ENCODE measurements at regions not wholly inside any gene's neighbourhood (a gene's known extent, or its start where the extent isn't known, plus 50 kb on each side); places are given as distances from the start of the nearest gene placed in this dataset.

- no peaks in the 10 kb centered on the region for H3K4me1 ChIP-seq (ENCODE audit: insufficient read depth, low read length)
- no peak overlapping the region for H3K4me3 ChIP-seq (ENCODE audit: insufficient read depth, low read length)
Observed at GRCh38 chr3:102866845-102867244, 432.0 kb downstream of the ZPLD1 start.

GRCh38 chr3:102883515-102883914, 448.7 kb downstream of the ZPLD1 start:
- Histone ChIP-seq H3K27me3 (ENCODE audit: insufficient read depth, low read length) (no peaks in the 10 kb centered on the region), H3K4me1 (ENCODE audit: insufficient read depth, low read length) (no peaks in the 10 kb centered on the region), H3K79me2 (ENCODE audit: insufficient read depth, low read length) (no peaks in the 10 kb centered on the region), H3K27ac (ENCODE audit: low read depth, low read length) (no peak overlapping the region), H3K4me2 (ENCODE audit: insufficient read depth, low read length) (no peak overlapping the region), H3K4me3 (ENCODE audit: insufficient read depth, low read length) (no peak overlapping the region), H3K9me3 (ENCODE audit: low read depth, low read length) (no peaks in the 10 kb centered on the region), H3K36me3 (ENCODE audit: insufficient read depth, low read length) (no peaks in the 10 kb centered on the region), H2AFZ (ENCODE audit: low read length) (no peak overlapping the region), H4K20me1 (ENCODE audit: insufficient read depth, low read length) (no peaks in the 10 kb centered on the region)
- DNase-seq (ENCODE audit: insufficient read length, low spot score, missing footprints), result no peak
- TF ChIP-seq, protein P1, sequence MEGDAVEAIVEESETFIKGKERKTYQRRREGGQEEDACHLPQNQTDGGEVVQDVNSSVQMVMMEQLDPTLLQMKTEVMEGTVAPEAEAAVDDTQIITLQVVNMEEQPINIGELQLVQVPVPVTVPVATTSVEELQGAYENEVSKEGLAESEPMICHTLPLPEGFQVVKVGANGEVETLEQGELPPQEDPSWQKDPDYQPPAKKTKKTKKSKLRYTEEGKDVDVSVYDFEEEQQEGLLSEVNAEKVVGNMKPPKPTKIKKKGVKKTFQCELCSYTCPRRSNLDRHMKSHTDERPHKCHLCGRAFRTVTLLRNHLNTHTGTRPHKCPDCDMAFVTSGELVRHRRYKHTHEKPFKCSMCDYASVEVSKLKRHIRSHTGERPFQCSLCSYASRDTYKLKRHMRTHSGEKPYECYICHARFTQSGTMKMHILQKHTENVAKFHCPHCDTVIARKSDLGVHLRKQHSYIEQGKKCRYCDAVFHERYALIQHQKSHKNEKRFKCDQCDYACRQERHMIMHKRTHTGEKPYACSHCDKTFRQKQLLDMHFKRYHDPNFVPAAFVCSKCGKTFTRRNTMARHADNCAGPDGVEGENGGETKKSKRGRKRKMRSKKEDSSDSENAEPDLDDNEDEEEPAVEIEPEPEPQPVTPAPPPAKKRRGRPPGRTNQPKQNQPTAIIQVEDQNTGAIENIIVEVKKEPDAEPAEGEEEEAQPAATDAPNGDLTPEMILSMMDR (IDR thresholded peaks at IDR 0.05; ENCODE audit: extremely low read depth, low read depth, low read length), result no peak

More at GRCh38 chr3:102866845-102867244, 432.0 kb downstream of the ZPLD1 start:
- Histone ChIP-seq H3K27me3 (ENCODE audit: insufficient read depth, low read length) (no peaks in the 10 kb centered on the region), H4K20me1 (ENCODE audit: insufficient read depth, low read length) (no peaks in the 10 kb centered on the region), H3K9me3 (ENCODE audit: low read depth, low read length) (no peaks in the 10 kb centered on the region), H3K4me2 (ENCODE audit: insufficient read depth, low read length) (no peak overlapping the region), H3K79me2 (ENCODE audit: insufficient read depth, low read length) (no peaks in the 10 kb centered on the region), H3K27ac (ENCODE audit: low read depth, low read length) (no peak overlapping the region), H2AFZ (ENCODE audit: low read length) (no peak overlapping the region), H3K36me3 (ENCODE audit: insufficient read depth, low read length) (no peaks in the 10 kb centered on the region)
- no peak for DNase-seq (ENCODE audit: insufficient read length, low spot score, missing footprints)
- TF ChIP-seq, protein P1 (IDR thresholded peaks at IDR 0.05; ENCODE audit: extremely low read depth, low read depth, low read length), result no peak

- no peaks in the 10 kb centered on the region for H3K36me3 ChIP-seq (ENCODE audit: insufficient read depth, low read length)
- H3K4me1 ChIP-seq (ENCODE audit: insufficient read depth, low read length), result no peaks in the 10 kb centered on the region
- H2AFZ ChIP-seq (ENCODE audit: low read length), result no peak overlapping the region
- no peaks in the 10 kb centered on the region for H3K27me3 ChIP-seq (ENCODE audit: insufficient read depth, low read length)
- H3K9me3 ChIP-seq (ENCODE audit: low read depth, low read length), result no peaks in the 10 kb centered on the region
- no peak for DNase-seq (ENCODE audit: insufficient read length, low spot score, missing footprints)
- H3K79me2 ChIP-seq (ENCODE audit: insufficient read depth, low read length), result no peaks in the 10 kb centered on the region
- H3K4me3 ChIP-seq (ENCODE audit: insufficient read depth, low read length), result no peak overlapping the region
- H3K27ac ChIP-seq (ENCODE audit: low read depth, low read length), result no peak overlapping the region
- TF ChIP-seq, protein P1 (IDR thresholded peaks at IDR 0.05; ENCODE audit: extremely low read depth, low read depth, low read length), result no peak
- H3K4me2 ChIP-seq (ENCODE audit: insufficient read depth, low read length), result no peak overlapping the region
- H4K20me1 ChIP-seq (ENCODE audit: insufficient read depth, low read length), result no peaks in the 10 kb centered on the region
Observed at GRCh38 chr3:102885289-102885688, 450.5 kb downstream of the ZPLD1 start.

DNA sequence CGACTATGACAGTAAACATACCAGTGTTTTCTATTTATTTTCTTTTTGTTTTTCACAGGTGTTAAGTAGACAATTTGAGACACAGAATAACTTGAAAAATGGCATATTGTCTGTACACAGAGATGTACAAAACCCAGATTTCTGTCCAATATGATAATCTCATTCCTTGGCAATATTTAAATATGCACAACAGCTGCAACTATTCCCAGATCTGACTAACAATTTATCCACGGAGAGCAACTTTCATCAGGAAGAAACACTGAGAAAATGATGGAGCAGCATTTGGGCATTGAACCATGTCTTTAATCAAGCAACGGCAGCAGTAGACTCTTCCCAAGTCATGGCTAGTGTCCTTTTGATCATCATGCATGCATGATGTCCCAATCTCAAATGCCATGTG, 452.6 kb downstream of the ZPLD1 start:
- DNase-seq (ENCODE audit: insufficient read length, low spot score, missing footprints), result no peak
- TF ChIP-seq, protein P1 (IDR thresholded peaks at IDR 0.05; ENCODE audit: extremely low read depth, low read depth, low read length), result no peak
- no peaks in the 10 kb centered on the region for H3K36me3 ChIP-seq (ENCODE audit: insufficient read depth, low read length)
- H3K79me2 ChIP-seq (ENCODE audit: insufficient read depth, low read length), result no peaks in the 10 kb centered on the region
- no peaks in the 10 kb centered on the region for H3K27me3 ChIP-seq (ENCODE audit: insufficient read depth, low read length)
- H4K20me1 ChIP-seq (ENCODE audit: insufficient read depth, low read length), result no peaks in the 10 kb centered on the region
- no peaks in the 10 kb centered on the region for H3K4me1 ChIP-seq (ENCODE audit: insufficient read depth, low read length)
- H2AFZ ChIP-seq (ENCODE audit: low read length), result no peak overlapping the region
- no peaks in the 10 kb centered on the region for H3K9me3 ChIP-seq (ENCODE audit: low read depth, low read length)
- H3K27ac ChIP-seq (ENCODE audit: low read depth, low read length), result no peak overlapping the region
- H3K4me3 ChIP-seq (ENCODE audit: insufficient read depth, low read length), result no peak overlapping the region
- H3K4me2 ChIP-seq (ENCODE audit: insufficient read depth, low read length), result no peak overlapping the region

Measured in osteoblast (primary cell).